ENCODE measurements at regions not wholly inside any gene's neighbourhood (a gene's known extent, or its start where the extent isn't known, plus 50 kb on each side); places are given as distances from the start of the nearest gene placed in this dataset.

- H3K79me2 ChIP-seq (ENCODE audit: insufficient read depth, low read length), result no peaks in the 10 kb centered on the region
- H3K27me3 ChIP-seq (ENCODE audit: insufficient read depth, low read length), result no peaks in the 10 kb centered on the region
- H4K20me1 ChIP-seq (ENCODE audit: insufficient read depth, low read length), result no peaks in the 10 kb centered on the region
- H3K4me1 ChIP-seq (ENCODE audit: insufficient read depth, low read length, severe bottlenecking), result no peaks in the 10 kb centered on the region
- H3K27ac ChIP-seq (ENCODE audit: low read depth, low read length, poor library complexity, severe bottlenecking), result no peak overlapping the region
- no peak overlapping the region for H2AFZ ChIP-seq (ENCODE audit: low read length)
- H3K4me3 ChIP-seq (ENCODE audit: low read depth, low read length, poor library complexity, severe bottlenecking), result no peak overlapping the region
- no peaks in the 10 kb centered on the region for H3K9me2 ChIP-seq (ENCODE audit: low read depth, low read length)
- no peak for TF ChIP-seq CTCF (IDR thresholded peaks at IDR 0.05; ENCODE audit: low read length)
- no peak for TF ChIP-seq EZH2 (IDR thresholded peaks at IDR 0.05; ENCODE audit: borderline replicate concordance, low read length)
- H3K4me2 ChIP-seq (ENCODE audit: low read length), result no peak overlapping the region
- no peaks in the 10 kb centered on the region for H3F3A ChIP-seq (ENCODE audit: insufficient read depth, low read length)
- H3K9ac ChIP-seq (ENCODE audit: low read length), result no peak overlapping the region
- no peaks in the 10 kb centered on the region for H3K9me3 ChIP-seq (ENCODE audit: low read length)
- H3K36me3 ChIP-seq (ENCODE audit: insufficient read depth, low read length), result no peaks in the 10 kb centered on the region
Measured at GRCh38 chr10:130873636-130874035, 437.9 kb downstream of the TCERG1L start.

- Histone ChIP-seq H3F3A (ENCODE audit: insufficient read depth, low read length) (no peaks in the 10 kb centered on the region), H3K36me3 (ENCODE audit: insufficient read depth, low read length) (no peaks in the 10 kb centered on the region), H4K20me1 (ENCODE audit: insufficient read depth, low read length) (no peaks in the 10 kb centered on the region), H3K4me1 (ENCODE audit: insufficient read depth, low read length, severe bottlenecking) (no peaks in the 10 kb centered on the region), H3K4me2 (ENCODE audit: low read length) (no peak overlapping the region), H2AFZ (ENCODE audit: low read length) (no peak overlapping the region), H3K27me3 (ENCODE audit: insufficient read depth, low read length) (no peaks in the 10 kb centered on the region), H3K79me2 (ENCODE audit: insufficient read depth, low read length) (no peaks in the 10 kb centered on the region), H3K27ac (ENCODE audit: low read depth, low read length, poor library complexity, severe bottlenecking) (no peak overlapping the region), H3K9me2 (ENCODE audit: low read depth, low read length) (no peaks in the 10 kb centered on the region), H3K4me3 (ENCODE audit: low read depth, low read length, poor library complexity, severe bottlenecking) (no peak overlapping the region), H3K9me3 (ENCODE audit: low read length) (no peaks in the 10 kb centered on the region), H3K9ac (ENCODE audit: low read length) (no peak overlapping the region)
- TF ChIP-seq CTCF (IDR thresholded peaks at IDR 0.05; ENCODE audit: low read length), result no peak
Measured at GRCh38 chr10:130875116-130875515, 436.4 kb downstream of the TCERG1L start.

- Histone ChIP-seq H3K36me3 (ENCODE audit: insufficient read depth, low read length) (no peaks in the 10 kb centered on the region), H4K20me1 (ENCODE audit: insufficient read depth, low read length) (no peaks in the 10 kb centered on the region), H3K9me3 (ENCODE audit: low read length) (no peaks in the 10 kb centered on the region), H3K79me2 (ENCODE audit: insufficient read depth, low read length) (no peaks in the 10 kb centered on the region), H3K27ac (ENCODE audit: low read depth, low read length, poor library complexity, severe bottlenecking) (no peak overlapping the region), H3K9me2 (ENCODE audit: low read depth, low read length) (no peaks in the 10 kb centered on the region), H3K4me2 (ENCODE audit: low read length) (no peak overlapping the region), H2AFZ (ENCODE audit: low read length) (no peak overlapping the region), H3K27me3 (ENCODE audit: insufficient read depth, low read length) (no peaks in the 10 kb centered on the region), H3K9ac (ENCODE audit: low read length) (no peak overlapping the region), H3F3A (ENCODE audit: insufficient read depth, low read length) (no peaks in the 10 kb centered on the region), H3K4me1 (ENCODE audit: insufficient read depth, low read length, severe bottlenecking) (no peaks in the 10 kb centered on the region), H3K4me3 (ENCODE audit: low read depth, low read length, poor library complexity, severe bottlenecking) (no peak overlapping the region)
- TF ChIP-seq CTCF (IDR thresholded peaks at IDR 0.05; ENCODE audit: low read length), result no peak
- TF ChIP-seq EZH2 (IDR thresholded peaks at IDR 0.05; ENCODE audit: borderline replicate concordance, low read length), result no peak
Measured at GRCh38 chr10:130875897-130876472, 435.5 kb downstream of the TCERG1L start.
